Duodenal mucosa (tissue), 2 donors: ENCODE measurements at regions not wholly inside any gene's neighbourhood (a gene's known extent, or its start where the extent isn't known, plus 50 kb on each side); places are given as distances from the start of the nearest gene placed in this dataset.

Experiments
- H3K27ac ChIP-seq: one replicate; pipeline ENCODE4 v1.7.0; 2013; ENCODE audit warnings: low read depth, low read length
- H3K27me3 ChIP-seq, 2 donors: one replicate each; pipeline ENCODE4 v1.7.0; 2013; ENCODE audit warnings: low read length in 2 of 2, control low read depth in 1 of 2; ENCODE audit not compliant: insufficient read depth in 2 of 2, control insufficient read depth in 1 of 2
- H3K36me3 ChIP-seq, 2 donors: one replicate each; pipeline ENCODE4 v1.7.0; 2013; ENCODE audit warnings: low read length in 2 of 2, control low read depth in 1 of 2; ENCODE audit not compliant: insufficient read depth in 2 of 2, control insufficient read depth in 1 of 2
- H3K4me1 ChIP-seq, 2 donors: one replicate each; pipeline ENCODE4 v1.7.0; 2013; ENCODE audit warnings: low read length in 2 of 2, control low read depth in 1 of 2; ENCODE audit not compliant: insufficient read depth in 2 of 2, control insufficient read depth in 1 of 2
- H3K4me3 ChIP-seq, 2 donors: one replicate each; pipeline ENCODE4 v1.7.0; 2013; ENCODE audit warnings: low read length in 2 of 2, low read depth in 1 of 2
- H3K9ac ChIP-seq, 2 donors: one replicate each; pipeline ENCODE4 v1.7.0; 2013; ENCODE audit warnings: low read length in 2 of 2, low read depth in 1 of 2
- H3K9me3 ChIP-seq, 2 donors: one replicate each; pipeline ENCODE4 v1.7.0; 2013; ENCODE audit warnings: low read length in 2 of 2, control low read depth in 1 of 2; ENCODE audit not compliant: control insufficient read depth in 1 of 2

GRCh38 chr6:22078288-22078687 lies 218.5 kb downstream of the PRL start:
- H3K4me3 ChIP-seq, result no peak overlapping the region
- no peaks in the 10 kb centered on the region for H3K36me3 ChIP-seq
- no peaks in the 10 kb centered on the region for H3K4me1 ChIP-seq
- H3K27me3 ChIP-seq, result no peaks in the 10 kb centered on the region
- H3K9ac ChIP-seq, result no peak overlapping the region
- peaks cover 0 to 3% of the 10 kb centered on the region in 2 donors for H3K9me3 ChIP-seq
- no peak overlapping the region for H3K27ac ChIP-seq

- Histone ChIP-seq H3K9ac (no peak overlapping the region), H3K9me3 (peaks cover 0 to 3% of the 10 kb centered on the region in 2 donors), H3K27ac (no peak overlapping the region), H3K36me3 (no peaks in the 10 kb centered on the region), H3K4me1 (no peaks in the 10 kb centered on the region), H3K4me3 (no peak overlapping the region), H3K27me3 (no peaks in the 10 kb centered on the region)
These were observed 217.9 kb downstream of the PRL start for GRCh38 chr6:22078802-22079545.

DNA sequence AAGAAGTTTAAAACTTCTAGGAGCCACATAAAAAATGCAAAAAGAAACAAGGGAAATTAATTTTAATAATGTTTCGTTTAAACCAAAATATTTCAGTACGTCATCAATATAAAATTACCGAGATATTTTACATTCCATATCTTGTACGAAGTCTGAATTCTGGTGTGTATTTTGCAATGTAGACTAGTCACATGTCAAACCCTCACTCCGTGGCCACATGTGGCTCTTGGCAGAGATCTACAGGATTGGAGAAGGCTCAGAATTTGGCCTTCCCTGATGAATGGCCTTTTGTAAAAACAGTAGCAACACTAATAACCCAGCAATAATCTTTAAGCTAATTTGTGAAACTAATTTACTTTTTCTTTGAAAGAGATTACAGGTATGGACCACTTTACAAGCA lies 217.1 kb downstream of the PRL start:
- no peak overlapping the region for H3K27ac ChIP-seq
- H3K9me3 ChIP-seq, result no peaks in the 10 kb centered on the region
- no peaks in the 10 kb centered on the region for H3K27me3 ChIP-seq
- no peaks in the 10 kb centered on the region for H3K4me1 ChIP-seq
- no peak overlapping the region for H3K9ac ChIP-seq
- no peak overlapping the region for H3K4me3 ChIP-seq
- no peaks in the 10 kb centered on the region for H3K36me3 ChIP-seq

DNA sequence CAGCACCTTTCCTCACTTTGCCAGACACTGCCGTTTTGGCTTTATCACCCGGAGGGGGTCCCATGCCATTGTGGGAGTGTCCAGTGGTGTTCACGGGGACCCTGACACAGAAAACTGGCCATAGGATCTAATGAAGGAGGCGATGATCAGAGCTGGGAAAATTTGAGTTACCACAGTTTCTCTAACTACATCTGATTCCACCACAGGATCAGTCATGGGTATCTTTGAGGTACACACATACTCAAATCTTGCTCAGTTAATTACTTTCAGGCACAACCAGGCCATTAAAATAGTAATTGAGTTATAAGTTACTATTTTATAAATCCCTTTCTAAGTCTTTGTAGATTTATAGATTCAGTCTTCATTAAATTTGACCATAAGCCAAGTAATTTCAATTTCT lies 215.1 kb downstream of the PRL start:
- Histone ChIP-seq H3K27ac (no peak overlapping the region), H3K4me3 (no peak overlapping the region), H3K9ac (no peak overlapping the region), H3K4me1 (no peaks in the 10 kb centered on the region), H3K27me3 (no peaks in the 10 kb centered on the region), H3K9me3 (no peaks in the 10 kb centered on the region), H3K36me3 (no peaks in the 10 kb centered on the region)

DNA sequence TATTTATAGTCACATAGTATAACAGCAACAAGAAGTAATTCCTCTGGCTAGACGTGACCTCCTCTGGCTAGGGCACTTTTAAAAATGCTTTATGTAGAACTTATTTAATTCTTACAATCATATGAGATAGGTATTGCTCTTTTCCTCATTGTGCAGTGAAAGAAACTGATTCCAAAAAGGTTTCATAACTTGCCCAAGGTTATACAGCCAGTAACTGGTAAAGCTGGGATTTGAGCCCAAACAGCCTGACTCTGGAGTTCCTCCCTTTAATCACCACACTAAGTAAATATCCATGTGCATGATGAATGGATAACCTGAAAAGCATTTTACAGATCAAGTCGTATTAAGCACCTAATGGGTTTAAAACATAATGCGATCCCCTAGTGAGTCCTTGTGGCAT lies 214.6 kb downstream of the PRL start:
- no peaks in the 10 kb centered on the region for H3K9me3 ChIP-seq
- H3K27ac ChIP-seq, result no peak overlapping the region
- no peak overlapping the region for H3K4me3 ChIP-seq
- H3K9ac ChIP-seq, result no peak overlapping the region
- no peaks in the 10 kb centered on the region for H3K4me1 ChIP-seq
- H3K36me3 ChIP-seq, result no peaks in the 10 kb centered on the region
- no peaks in the 10 kb centered on the region for H3K27me3 ChIP-seq

- no peak overlapping the region for H3K27ac ChIP-seq
- no peaks in the 10 kb centered on the region for H3K4me1 ChIP-seq
- H3K27me3 ChIP-seq, result no peaks in the 10 kb centered on the region
- no peak overlapping the region for H3K9ac ChIP-seq
- no peak overlapping the region for H3K4me3 ChIP-seq
- no peaks in the 10 kb centered on the region for H3K9me3 ChIP-seq
- no peaks in the 10 kb centered on the region for H3K36me3 ChIP-seq
These were observed 213.7 kb downstream of the PRL start for GRCh38 chr6:22083119-22083518.

- Histone ChIP-seq H3K9me3 (no peaks in the 10 kb centered on the region), H3K4me1 (no peaks in the 10 kb centered on the region), H3K36me3 (no peaks in the 10 kb centered on the region), H3K27me3 (no peaks in the 10 kb centered on the region), H3K9ac (no peak overlapping the region), H3K27ac (no peak overlapping the region), H3K4me3 (no peak overlapping the region)
These were observed 208.7 kb downstream of the PRL start for GRCh38 chr6:22087960-22088706.

DNA sequence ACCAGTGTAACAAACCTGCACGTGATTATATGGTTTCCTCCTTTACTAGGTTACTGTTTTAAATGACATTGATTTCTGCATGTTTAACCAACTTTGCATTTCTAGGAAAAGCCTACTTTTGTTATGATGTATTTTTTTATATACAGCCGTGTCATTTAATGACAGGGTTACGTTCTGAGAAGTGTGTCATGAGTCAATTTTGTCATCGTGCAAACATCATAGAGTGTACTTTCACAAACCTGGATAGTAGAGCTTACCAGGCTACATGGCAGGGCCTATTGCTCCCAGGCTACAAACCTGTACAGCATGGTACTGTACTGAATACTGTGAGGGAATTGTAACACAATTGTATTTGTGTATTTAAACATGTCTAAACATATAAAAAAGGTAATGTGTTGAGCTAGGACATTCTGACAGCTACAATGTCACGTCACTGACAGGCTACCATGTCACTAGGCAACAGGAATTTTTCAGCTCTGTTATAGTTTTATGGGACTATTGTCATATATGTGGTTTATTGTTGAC lies 205.3 kb downstream of the PRL start:
- H3K27ac ChIP-seq, result no peak overlapping the region
- no peak overlapping the region for H3K9ac ChIP-seq
- H3K9me3 ChIP-seq, result no peaks in the 10 kb centered on the region
- no peaks in the 10 kb centered on the region for H3K27me3 ChIP-seq
- no peak overlapping the region for H3K4me3 ChIP-seq
- H3K4me1 ChIP-seq, result no peaks in the 10 kb centered on the region
- no peaks in the 10 kb centered on the region for H3K36me3 ChIP-seq

GRCh38 chr6:22095836-22096235 lies 201.0 kb downstream of the PRL start:
- Histone ChIP-seq H3K9ac (no peak overlapping the region), H3K27ac (no peak overlapping the region), H3K4me3 (no peak overlapping the region), H3K36me3 (no peaks in the 10 kb centered on the region), H3K27me3 (no peaks in the 10 kb centered on the region), H3K9me3 (no peaks in the 10 kb centered on the region), H3K4me1 (no peaks in the 10 kb centered on the region)

DNA sequence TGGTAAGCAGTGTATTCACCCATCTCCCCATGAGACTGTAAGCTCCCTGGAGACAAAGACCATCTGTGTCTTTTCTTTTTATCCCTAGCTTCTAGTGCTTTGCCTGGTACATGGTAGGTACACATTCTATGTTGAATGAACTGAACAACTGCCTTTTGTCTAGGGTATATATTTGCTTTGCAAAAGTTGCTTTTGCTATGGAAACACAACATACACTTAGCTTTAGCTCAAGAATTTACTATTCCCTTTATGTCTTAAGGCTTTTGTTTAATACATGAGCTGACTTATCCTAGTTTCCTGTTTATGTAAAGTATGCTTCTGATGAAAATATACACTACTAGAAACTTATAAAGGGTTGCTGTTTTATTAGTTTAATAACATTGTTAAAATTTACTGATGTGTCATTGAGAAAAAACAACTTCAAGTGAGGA lies 198.2 kb downstream of the PRL start:
- H3K9me3 ChIP-seq, result no peaks in the 10 kb centered on the region
- H3K9ac ChIP-seq, result no peak overlapping the region
- no peaks in the 10 kb centered on the region for H3K36me3 ChIP-seq
- H3K4me3 ChIP-seq, result no peak overlapping the region
- H3K27ac ChIP-seq, result no peak overlapping the region
- no peaks in the 10 kb centered on the region for H3K27me3 ChIP-seq
- no peaks in the 10 kb centered on the region for H3K4me1 ChIP-seq
